ENCODE measurements at regions not wholly inside any gene's neighbourhood (a gene's known extent, or its start where the extent isn't known, plus 50 kb on each side); places are given as distances from the start of the nearest gene placed in this dataset.

GRCh38 chr5:106894964-106895363, 775.8 kb downstream of the EFNA5 start:
- DNase-seq (ENCODE audit: low spot score): no peak
- H3K27ac ChIP-seq: no peak overlapping the region
- TF ChIP-seq CTCF (IDR thresholded peaks at IDR 0.05): no peak
- no peak overlapping the region for H3K4me3 ChIP-seq

- TF ChIP-seq CTCF (IDR thresholded peaks at IDR 0.05): no peak
- H3K4me3 ChIP-seq: no peak overlapping the region
- no peak overlapping the region for H3K27ac ChIP-seq
- no peak for DNase-seq (ENCODE audit: low spot score)
These were observed 788.7 kb downstream of the EFNA5 start for GRCh38 chr5:106882035-106882434.

- no peak for TF ChIP-seq CTCF (IDR thresholded peaks at IDR 0.05)
- no peak overlapping the region for H3K4me3 ChIP-seq
- no peak overlapping the region for H3K27ac ChIP-seq
- no peak for DNase-seq (ENCODE audit: low spot score)
These were observed 790.1 kb downstream of the EFNA5 start for GRCh38 chr5:106880656-106881055.

GRCh38 chr5:106877881-106878280, 792.9 kb downstream of the EFNA5 start:
- H3K27ac ChIP-seq: no peak overlapping the region
- TF ChIP-seq CTCF (IDR thresholded peaks at IDR 0.05): no peak
- DNase-seq (ENCODE audit: low spot score): no peak
- no peak overlapping the region for H3K4me3 ChIP-seq

- DNase-seq (ENCODE audit: low spot score): no peak
- Histone ChIP-seq H3K27ac (no peak overlapping the region), H3K4me3 (no peak overlapping the region)
- TF ChIP-seq CTCF (IDR thresholded peaks at IDR 0.05): no peak
These were observed 794.0 kb downstream of the EFNA5 start for GRCh38 chr5:106876665-106877194.

- TF ChIP-seq CTCF (IDR thresholded peaks at IDR 0.05): no peak
- DNase-seq (ENCODE audit: low spot score): no peak
- Histone ChIP-seq H3K27ac (no peak overlapping the region), H3K4me3 (no peak overlapping the region)
These were observed 794.5 kb downstream of the EFNA5 start for GRCh38 chr5:106876298-106876622.

- DNase-seq (ENCODE audit: low spot score): no peak
- no peak for TF ChIP-seq CTCF (IDR thresholded peaks at IDR 0.05)
These were observed 795.0 kb downstream of the EFNA5 start for GRCh38 chr5:106875591-106876297.

More at GRCh38 chr5:106875591-106876297, 795.0 kb downstream of the EFNA5 start:
- Histone ChIP-seq H3K4me3 (no peak overlapping the region), H3K27ac (no peak overlapping the region)
